Glomerular visceral epithelial cell (primary cell): ENCODE measurements at regions not wholly inside any gene's neighbourhood (a gene's known extent, or its start where the extent isn't known, plus 50 kb on each side); places are given as distances from the start of the nearest gene placed in this dataset.
"Not testable (repeated sequence)": the region's sequence is repeated elsewhere in the genome, so short reads cannot be mapped to it uniquely, and the experiment has no call there.

Experiments
- DNase-seq: peaks from one replicate; pipeline ENCODE4 v3.0.0-alpha.2; 2016; ENCODE audit errors: extremely low spot score

- DNase-seq, result no peak
These were observed 63.1 kb downstream of the TSN start for GRCh38 chr2:121818546-121818945.

GRCh38 chr2:121819846-121820245 is 64.4 kb downstream of the TSN start:
- no peak for DNase-seq

- no peak for DNase-seq
These were observed 66.2 kb downstream of the TSN start for GRCh38 chr2:121821476-121822158.

- DNase-seq, result no peak
These were observed 68.8 kb downstream of the TSN start for GRCh38 chr2:121824264-121824663.

GRCh38 chr2:121825003-121825950 is 69.8 kb downstream of the TSN start:
- DNase-seq, result no peak

- no peak for DNase-seq
These were observed 70.6 kb downstream of the TSN start for GRCh38 chr2:121826036-121826435.

GRCh38 chr2:121828281-121828731 is 72.9 kb downstream of the TSN start:
- peak; percentile 8 for DNase-seq

GRCh38 chr2:121830809-121831208 is 75.4 kb downstream of the TSN start:
- no peak for DNase-seq

- no peak for DNase-seq
These were observed 76.4 kb downstream of the TSN start for GRCh38 chr2:121831841-121832240.

- DNase-seq, result no peak
These were observed 77.2 kb downstream of the TSN start for GRCh38 chr2:121832412-121833357.

- no peak for DNase-seq
These were observed 77.9 kb downstream of the TSN start for GRCh38 chr2:121833358-121833723.

GRCh38 chr2:121836611-121837010 is 81.2 kb downstream of the TSN start:
- no peak for DNase-seq

GRCh38 chr2:121837591-121837990 is 82.1 kb downstream of the TSN start:
- DNase-seq, result no peak

- DNase-seq, result no peak
These were observed 83.1 kb downstream of the TSN start for GRCh38 chr2:121838551-121838950.

GRCh38 chr2:121839584-121839983 is 84.1 kb downstream of the TSN start:
- no peak for DNase-seq

GRCh38 chr2:121849236-121849635 is 93.8 kb downstream of the TSN start:
- DNase-seq, result no peak

GRCh38 chr2:121853149-121853548 is 97.7 kb downstream of the TSN start:
- not testable (repeated sequence) for DNase-seq

GRCh38 chr2:121855510-121855909 is 100.1 kb downstream of the TSN start:
- no peak for DNase-seq

GRCh38 chr2:121856360-121856759 is 100.9 kb downstream of the TSN start:
- DNase-seq, result no peak

GRCh38 chr2:121858369-121858768 is 102.9 kb downstream of the TSN start:
- no peak for DNase-seq

- DNase-seq, result no peak
These were observed 103.4 kb downstream of the TSN start for GRCh38 chr2:121858847-121859246.
